ENCODE measurements at regions not wholly inside any gene's neighbourhood (a gene's known extent, or its start where the extent isn't known, plus 50 kb on each side); places are given as distances from the start of the nearest gene placed in this dataset.

- WGBS, 4 donors = 72 to 85% (median 75%) methylated on average over 5 of the region's 5 CpGs
- H3K4me1 ChIP-seq (replicated peaks in 1 of 2) = no peaks in the 10 kb centered on the region
- no peak overlapping the region for H3K4me3 ChIP-seq
- H3K27me3 ChIP-seq = no peaks in the 10 kb centered on the region
- no peaks in the 10 kb centered on the region for H3K9me3 ChIP-seq (replicated peaks in 1 of 3)
- no peak overlapping the region for H3K27ac ChIP-seq
- H3K36me3 ChIP-seq (replicated peaks in 1 of 2) = no peaks in the 10 kb centered on the region
- intact Hi-C loops (cut with DNase I) = no loop called here
- TF ChIP-seq CTCF (IDR thresholded peaks at IDR 0.05) = no peak
- TF ChIP-seq POLR2A (IDR thresholded peaks at IDR 0.05) = no peak
- DNase-seq = no peak
Observed at GRCh38 chr1:81424061-81424460, 376.7 kb upstream of the ADGRL2 start.

GRCh38 chr1:81420760-81421159 lies 380.0 kb upstream of the ADGRL2 start:
- 80 to 94% (median 91%) methylated on average over 2 of the region's 2 CpGs for WGBS, 4 donors
- Histone ChIP-seq H3K27me3 (no peaks in the 10 kb centered on the region), H3K27ac (no peak overlapping the region), H3K36me3 (replicated peaks in 1 of 2) (no peaks in the 10 kb centered on the region), H3K4me3 (no peak overlapping the region), H3K9me3 (replicated peaks in 1 of 3) (no peaks in the 10 kb centered on the region), H3K4me1 (replicated peaks in 1 of 2) (no peaks in the 10 kb centered on the region)
- DNase-seq = no peak
- no peak for TF ChIP-seq POLR2A (IDR thresholded peaks at IDR 0.05)
- TF ChIP-seq CTCF (IDR thresholded peaks at IDR 0.05) = no peak
- intact Hi-C loops (cut with DNase I) = no loop called here

- Histone ChIP-seq H3K4me3 (no peak overlapping the region), H3K4me1 (replicated peaks in 1 of 2) (no peaks in the 10 kb centered on the region), H3K27ac (no peak overlapping the region), H3K36me3 (replicated peaks in 1 of 2) (no peaks in the 10 kb centered on the region), H3K9me3 (replicated peaks in 1 of 3) (no peaks in the 10 kb centered on the region), H3K27me3 (no peaks in the 10 kb centered on the region)
- TF ChIP-seq POLR2A (IDR thresholded peaks at IDR 0.05) = no peak
- peak; percentile 29 to 61 (median 52) for TF ChIP-seq CTCF (IDR thresholded peaks at IDR 0.05)
- DNase-seq = peak; percentile 34 to 83 (median 55)
- intact Hi-C loops (cut with DNase I) = no loop called here
- WGBS, 4 donors = 34 to 49% (median 45%) methylated on average over 6 to 10 of the region's 10 CpGs
Observed at GRCh38 chr1:81414488-81415015, 386.2 kb upstream of the ADGRL2 start.

- Histone ChIP-seq H3K9me3 (replicated peaks in 1 of 3) (no peaks in the 10 kb centered on the region), H3K27me3 (no peaks in the 10 kb centered on the region), H3K4me3 (no peak overlapping the region), H3K4me1 (replicated peaks in 1 of 2) (no peaks in the 10 kb centered on the region), H3K36me3 (replicated peaks in 1 of 2) (no peaks in the 10 kb centered on the region), H3K27ac (no peak overlapping the region)
- no peak for TF ChIP-seq CTCF (IDR thresholded peaks at IDR 0.05)
- TF ChIP-seq POLR2A (IDR thresholded peaks at IDR 0.05) = no peak
- no peak for DNase-seq
- 71 to 81% (median 76%) methylated on average over 4 of the region's 4 CpGs for WGBS, 4 donors
- intact Hi-C loops (cut with DNase I) = no loop called here
Observed at GRCh38 chr1:81412954-81413353, 387.8 kb upstream of the ADGRL2 start.

Measured in adrenal gland (tissue), 9 donors.